Motor neuron (in vitro differentiated cells): ENCODE measurements at regions not wholly inside any gene's neighbourhood (a gene's known extent, or its start where the extent isn't known, plus 50 kb on each side); places are given as distances from the start of the nearest gene placed in this dataset.
A peak's percentile ranks its signal among the peaks of the same experiment; 100 is the strongest.
"Not testable (repeated sequence)": the region's sequence is repeated elsewhere in the genome, so short reads cannot be mapped to it uniquely, and the experiment has no call there.

Experiments
- ATAC-seq, 8 experiments: fragments of 200-7000 bp; cut with Tn5 transposase; replicated peaks in 6 of 8; 2 replicates each; pipeline ENCODE4 v1.8.0; 2021; ENCODE audit warnings: mild to moderate bottlenecking in 8 of 8, moderate library complexity in 8 of 8
- H3K27ac ChIP-seq, 2 donors: fragments of 250-450 bp; sonication (Bioruptor Pico); 2 replicates each; pipeline ENCODE4 v1.9.0; 2021; ENCODE audit warnings: antibody characterized with exemption in 2 of 2, mild to moderate bottlenecking in 2 of 2, moderate library complexity in 1 of 2
- H3K4me1 ChIP-seq, 2 donors: fragments of 250-450 bp; sonication (Bioruptor Pico); replicated peaks in 1 of 2; 2 replicates each; pipeline ENCODE4 v1.6.1; 2021; ENCODE audit warnings: antibody characterized with exemption in 2 of 2, mild to moderate bottlenecking in 2 of 2, moderate library complexity in 1 of 2
- H3K4me3 ChIP-seq, 5 donors: fragments of 250-450 bp; sonication (Bioruptor Pico); 2 replicates each; pipeline ENCODE4 v1.9.0; 2021; ENCODE audit warnings: antibody characterized with exemption in 5 of 5, mild to moderate bottlenecking in 5 of 5, moderate library complexity in 4 of 5
- WGBS, 10 experiments: fragments of 450-650 bp; shearing (Covaris generic); methylation state at CpG; one replicate each; pipeline ENCODE4 v1.0.0; 2022; 5-methylcytosine and 5-hydroxymethylcytosine counted together
- in situ Hi-C, 9 experiments: fragments of 400-800 bp; cut with MboI; loops; one replicate each; pipeline ENCODE4 v1.15.0; 2021; ENCODE audit warnings: low sequenced_read_pairs in 9 of 9, low pct_unique_long_range_greater_than_20kb in 2 of 9; ENCODE audit not compliant: unreplicated experiment in 9 of 9

DNA sequence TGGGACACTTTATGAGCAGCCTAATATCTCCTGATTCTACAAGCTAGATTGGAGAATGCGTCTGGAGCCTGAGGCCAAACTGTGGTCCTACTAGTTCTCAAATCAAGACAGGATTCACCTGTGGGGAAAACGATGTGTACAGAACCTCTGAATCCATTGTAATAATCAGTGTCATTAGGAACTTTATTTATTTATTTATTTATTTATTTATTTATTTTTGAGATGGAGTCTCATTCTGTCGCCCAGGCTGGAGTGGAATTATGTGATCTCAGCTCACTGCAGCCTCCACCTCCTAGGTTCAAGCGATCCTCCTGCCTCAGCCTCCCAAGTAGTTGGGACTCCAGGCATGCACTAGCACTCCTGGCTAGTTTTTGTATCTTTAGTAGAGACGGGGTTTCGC, 52.6 kb upstream of the KIF26B start:
- H3K4me3 ChIP-seq, H3K4me1 ChIP-seq, in situ Hi-C loops, ATAC-seq, H3K27ac ChIP-seq: not testable (repeated sequence)
- WGBS, 10 experiments, result 27 to 100% (median 75%) methylated on average over 1 to 4 of the region's 6 CpGs; no CpG with 5 or more reads in 3 of the 10 experiments

DNA sequence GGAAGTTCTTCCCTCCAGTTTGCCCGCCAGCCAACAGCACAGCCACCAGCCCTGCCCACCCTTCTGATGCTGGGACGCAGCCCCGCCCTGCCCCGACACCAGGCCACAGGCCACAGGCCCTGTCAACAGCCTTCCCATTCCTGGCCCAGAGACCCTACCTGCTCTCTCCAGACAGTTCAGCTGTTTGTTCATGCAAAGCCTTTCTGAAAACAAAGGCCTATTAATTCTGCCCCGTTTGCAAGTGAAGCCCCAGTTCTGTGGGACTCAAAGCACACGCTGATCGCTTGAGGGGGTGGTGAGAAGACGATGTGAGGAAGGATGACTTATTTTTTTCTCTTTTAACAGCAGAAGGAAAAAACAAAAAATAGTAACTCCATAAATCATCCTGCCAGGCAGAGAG, 55.4 kb upstream of the KIF26B start:
- Histone ChIP-seq H3K27ac (no peak overlapping the region), H3K4me3 (no peak overlapping the region), H3K4me1 (no peaks in the 10 kb centered on the region)
- no peak for ATAC-seq
- 20 to 100% (median 76%) methylated on average over 1 to 8 of the region's 8 CpGs; no CpG with 5 or more reads in 1 of the 10 experiments for WGBS, 10 experiments
- in situ Hi-C loops, result no loop called here

DNA sequence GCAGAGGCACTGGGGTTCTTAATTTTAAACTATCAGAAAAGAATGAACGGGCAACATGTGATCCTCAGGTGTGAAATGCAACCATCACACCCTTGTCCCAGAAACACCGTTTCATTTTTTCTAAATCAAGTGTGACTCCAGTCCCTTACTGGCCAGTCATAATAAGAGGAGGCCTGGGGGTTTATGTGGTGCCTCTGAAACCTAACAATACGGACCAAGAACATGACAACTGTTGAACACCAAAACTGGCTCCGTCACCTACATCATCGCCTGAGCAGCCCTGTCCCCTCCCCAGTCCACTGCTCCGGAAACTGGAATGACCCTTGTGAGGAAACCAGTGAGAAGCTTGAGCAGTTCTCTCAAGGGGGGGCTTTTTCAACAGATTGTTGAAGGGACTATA, 55.9 kb upstream of the KIF26B start:
- H3K4me1 ChIP-seq, result no peaks in the 10 kb centered on the region
- 40 to 100% (median 90%) methylated on average over 1 to 6 of the region's 6 CpGs; no CpG with 5 or more reads in 2 of the 10 experiments for WGBS, 10 experiments
- H3K4me3 ChIP-seq, result no peak overlapping the region
- in situ Hi-C loops, result no loop called here
- H3K27ac ChIP-seq, result no peak overlapping the region
- ATAC-seq, result no peak

DNA sequence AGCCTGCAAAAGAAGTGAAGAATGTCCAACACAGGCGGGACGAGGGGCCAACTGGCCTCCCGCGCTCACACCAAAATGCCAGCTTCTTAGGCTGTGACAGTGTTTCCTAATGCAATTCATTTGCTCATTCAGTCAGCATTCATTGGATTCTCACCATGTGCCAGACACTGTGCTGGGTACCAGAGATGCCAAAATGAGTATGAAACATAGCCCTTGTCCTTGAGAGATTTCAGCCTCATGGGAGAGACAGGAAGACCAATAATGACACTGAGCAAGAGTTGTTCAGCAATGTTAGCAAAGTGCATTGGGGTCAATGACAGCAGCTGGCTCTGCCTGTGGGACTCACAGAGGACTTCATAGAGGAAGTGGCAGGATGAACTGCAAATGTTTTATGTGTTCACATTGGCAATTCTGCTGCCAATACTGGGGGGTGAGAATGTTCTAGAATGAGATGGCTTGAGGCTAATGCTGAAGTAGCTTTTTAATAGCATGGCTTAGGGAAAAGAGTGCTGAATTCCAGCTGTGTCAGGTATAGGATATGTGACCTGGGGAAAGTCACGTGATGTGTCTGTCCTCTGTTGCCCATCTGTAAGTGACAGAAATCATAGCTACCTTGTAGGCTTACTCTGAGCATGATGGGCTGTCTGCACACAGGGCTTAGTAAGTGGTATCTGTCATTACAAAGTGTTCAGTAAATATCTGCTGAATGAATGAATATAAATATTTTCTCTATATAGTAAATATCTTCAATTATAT, 58.3 kb upstream of the KIF26B start:
- peaks cover 0 to 2% of the 10 kb centered on the region in 2 donors for H3K4me1 ChIP-seq
- H3K4me3 ChIP-seq, result no peak overlapping the region
- WGBS, 10 experiments, result 81 to 100% (median 94%) methylated on average over 2 to 5 of the region's 5 CpGs; no CpG with 5 or more reads in 2 of the 10 experiments
- in situ Hi-C loops, result no loop called here
- no peak overlapping the region for H3K27ac ChIP-seq
- ATAC-seq, result no peak

DNA sequence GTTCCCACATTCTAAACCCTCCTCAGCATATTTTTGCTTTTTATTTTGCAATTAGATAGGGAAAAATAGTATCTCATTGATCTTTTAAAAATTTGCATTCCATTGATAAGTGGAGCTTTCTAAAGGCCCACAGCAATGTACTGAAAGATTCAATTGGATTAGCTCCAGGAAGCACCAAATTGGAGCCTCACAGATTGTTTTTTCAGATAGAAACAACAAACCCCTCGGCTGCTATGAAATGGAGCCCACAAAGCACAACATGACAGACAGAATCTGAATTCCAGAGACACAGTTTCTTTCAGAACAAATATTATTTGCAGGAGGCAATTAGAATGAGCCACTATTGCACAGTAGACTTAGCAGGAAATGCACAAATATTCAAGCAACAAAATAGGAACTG, 58.9 kb upstream of the KIF26B start:
- in situ Hi-C loops, result no loop called here
- no peak overlapping the region for H3K4me3 ChIP-seq
- H3K27ac ChIP-seq, result no peak overlapping the region
- WGBS, 10 experiments, result 14 to 100% (median 78%) methylated on average over 1 of the region's 1 CpG
- peaks cover 0 to 2% of the 10 kb centered on the region in 2 donors for H3K4me1 ChIP-seq
- no peak for ATAC-seq

DNA sequence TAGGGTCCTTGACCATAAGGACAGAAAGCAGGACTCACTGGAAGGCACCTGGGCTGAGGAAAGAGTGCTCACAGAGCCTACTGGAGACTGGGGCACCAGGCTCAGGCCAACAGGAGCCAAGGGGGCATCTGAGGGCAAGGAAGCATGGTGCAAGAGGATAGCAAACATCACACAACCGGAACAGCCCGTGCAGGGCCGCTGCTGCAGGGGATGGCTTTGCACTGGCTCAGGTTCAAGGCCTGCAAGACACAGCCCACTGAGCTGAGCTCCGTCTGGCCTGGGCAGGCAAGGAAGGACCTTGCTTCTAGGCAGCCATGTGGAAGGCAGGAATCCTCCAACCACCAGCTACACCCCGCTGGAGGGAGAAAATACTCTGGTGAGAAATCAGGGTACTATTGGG, 59.8 kb upstream of the KIF26B start:
- Histone ChIP-seq H3K4me1 (peaks cover 0 to 2% of the 10 kb centered on the region in 2 donors), H3K4me3 (no peak overlapping the region), H3K27ac (no peak overlapping the region)
- no peak for ATAC-seq
- WGBS, 10 experiments, result 40 to 100% (median 80%) methylated on average over 1 to 5 of the region's 5 CpGs; no CpG with 5 or more reads in 3 of the 10 experiments
- in situ Hi-C loops, result no loop called here

DNA sequence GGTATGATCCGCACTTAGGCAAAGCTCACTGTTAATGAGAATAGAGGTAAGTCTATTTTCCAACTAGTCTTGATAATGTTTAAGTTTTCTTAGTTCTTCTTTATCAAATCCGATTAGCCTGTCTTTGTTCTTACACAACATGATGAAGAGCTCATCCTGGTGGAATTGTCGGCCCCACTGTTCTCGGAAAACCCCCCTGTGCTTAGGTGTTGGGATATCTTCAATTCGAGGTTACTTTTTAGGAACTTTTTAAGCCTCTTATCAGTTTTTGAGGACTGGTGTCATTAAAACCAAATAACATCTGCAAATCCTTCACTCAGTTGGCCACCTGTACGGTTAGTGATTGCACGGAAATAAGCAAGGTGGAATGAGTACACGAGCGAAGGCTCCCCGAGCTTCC, 60.7 kb upstream of the KIF26B start:
- ATAC-seq, result no peak
- Histone ChIP-seq H3K27ac (no peak overlapping the region), H3K4me1 (peaks cover 0 to 2% of the 10 kb centered on the region in 2 donors), H3K4me3 (no peak overlapping the region)
- WGBS, 10 experiments, result 74 to 100% (median 89%) methylated on average over 1 to 10 of the region's 10 CpGs; no CpG with 5 or more reads in 2 of the 10 experiments
- in situ Hi-C loops, result no loop called here

DNA sequence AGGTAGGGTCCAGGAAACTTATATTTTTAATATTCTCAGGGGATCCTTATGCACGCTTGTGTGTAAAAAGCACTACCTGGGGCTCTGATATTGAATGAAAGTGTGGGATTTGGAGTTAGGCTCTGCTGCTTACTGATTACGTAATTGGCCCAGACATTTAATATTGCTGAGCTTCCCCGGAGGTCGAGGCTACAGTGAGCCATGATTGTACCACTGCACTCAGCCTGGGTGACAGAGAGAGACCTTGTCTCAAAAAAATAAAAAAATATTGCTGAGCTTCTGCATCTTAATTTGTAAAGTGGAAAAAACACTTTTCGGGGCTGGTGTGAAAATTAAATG, 62.2 kb upstream of the KIF26B start:
- H3K27ac ChIP-seq, result no peak overlapping the region
- no peak for ATAC-seq
- in situ Hi-C loops, result no loop called here
- WGBS, 10 experiments, result 35 to 98% (median 88%) methylated on average over 1 to 5 of the region's 5 CpGs
- no peak overlapping the region for H3K4me3 ChIP-seq
- peaks cover 0 to 2% of the 10 kb centered on the region in 2 donors for H3K4me1 ChIP-seq

DNA sequence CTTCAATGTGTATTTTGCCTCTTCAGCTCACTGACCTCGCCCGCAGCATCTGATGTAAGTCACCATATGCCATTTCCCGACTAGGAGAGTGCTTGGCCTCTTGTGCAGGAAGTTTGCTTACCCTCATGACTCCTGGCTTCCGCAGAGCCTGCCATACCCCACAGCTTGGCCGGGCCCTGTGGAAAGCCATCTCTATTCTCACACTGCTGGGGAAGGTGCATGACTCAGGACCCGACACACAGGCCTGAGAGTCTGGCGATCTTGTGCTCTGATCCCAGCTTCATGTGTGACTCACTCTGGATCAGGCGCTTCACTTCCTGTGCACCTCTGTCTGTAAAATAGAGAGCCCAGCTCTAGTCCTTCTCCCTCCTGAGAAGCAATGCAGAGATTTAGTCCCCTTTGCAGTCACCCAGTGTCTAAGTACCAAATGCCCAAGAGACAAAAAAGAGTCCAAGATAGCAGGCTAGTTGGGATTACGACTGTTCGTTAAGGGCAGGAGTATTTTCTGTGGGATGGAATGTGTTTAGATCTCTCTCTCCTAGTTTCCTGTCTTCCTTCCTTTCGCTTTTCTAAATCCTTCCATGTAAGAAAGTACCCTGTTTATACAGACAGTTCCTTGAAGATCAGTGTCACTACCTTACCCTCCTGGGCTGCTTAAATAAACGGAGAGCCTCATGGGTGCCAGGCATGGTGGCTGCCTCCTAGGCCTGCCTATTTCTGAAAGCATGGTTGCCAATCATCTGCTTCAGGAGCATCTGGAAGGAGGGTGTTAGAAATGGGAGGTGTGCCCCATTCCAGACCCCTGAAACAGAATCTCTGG, 62.8 kb upstream of the KIF26B start:
- H3K4me1 ChIP-seq, result peaks cover 0 to 2% of the 10 kb centered on the region in 2 donors
- no peak overlapping the region for H3K4me3 ChIP-seq
- H3K27ac ChIP-seq, result no peak overlapping the region
- WGBS, 10 experiments, result 24 to 100% (median 79%) methylated on average over 1 to 11 of the region's 12 CpGs
- in situ Hi-C loops, result no loop called here
- peak; percentile 60 to 99 (median 98) for ATAC-seq

DNA sequence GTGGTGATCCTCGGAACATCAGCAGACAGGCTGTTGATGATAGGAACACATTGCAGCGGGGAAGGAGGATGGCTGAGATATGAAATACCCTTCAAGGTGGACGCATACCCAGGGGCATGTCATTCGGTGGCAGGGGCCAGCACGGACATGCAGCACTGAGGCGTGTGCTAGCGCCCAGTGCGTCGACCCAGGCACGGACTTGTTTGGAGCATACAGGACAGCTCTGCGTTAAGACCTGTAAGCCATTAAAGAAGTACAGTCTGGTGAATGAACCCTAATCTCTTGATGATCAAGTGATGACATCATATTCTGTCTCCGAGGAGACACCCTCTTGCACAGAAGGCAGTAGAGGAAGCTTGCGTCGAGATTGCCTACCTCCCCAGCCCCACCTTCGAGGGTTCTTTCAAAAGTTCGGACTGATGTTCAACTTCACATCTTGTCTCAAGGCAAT, 63.6 kb upstream of the KIF26B start:
- 79 to 98% (median 93%) methylated on average over 2 to 12 of the region's 16 CpGs; no CpG with 5 or more reads in 2 of the 10 experiments for WGBS, 10 experiments
- no peak overlapping the region for H3K4me3 ChIP-seq
- H3K4me1 ChIP-seq, result peaks cover 0 to 2% of the 10 kb centered on the region in 2 donors
- in situ Hi-C loops, result no loop called here
- peak in 3 of 8 experiments; percentile 13 to 28 (median 27) for ATAC-seq
- H3K27ac ChIP-seq, result no peak overlapping the region

DNA sequence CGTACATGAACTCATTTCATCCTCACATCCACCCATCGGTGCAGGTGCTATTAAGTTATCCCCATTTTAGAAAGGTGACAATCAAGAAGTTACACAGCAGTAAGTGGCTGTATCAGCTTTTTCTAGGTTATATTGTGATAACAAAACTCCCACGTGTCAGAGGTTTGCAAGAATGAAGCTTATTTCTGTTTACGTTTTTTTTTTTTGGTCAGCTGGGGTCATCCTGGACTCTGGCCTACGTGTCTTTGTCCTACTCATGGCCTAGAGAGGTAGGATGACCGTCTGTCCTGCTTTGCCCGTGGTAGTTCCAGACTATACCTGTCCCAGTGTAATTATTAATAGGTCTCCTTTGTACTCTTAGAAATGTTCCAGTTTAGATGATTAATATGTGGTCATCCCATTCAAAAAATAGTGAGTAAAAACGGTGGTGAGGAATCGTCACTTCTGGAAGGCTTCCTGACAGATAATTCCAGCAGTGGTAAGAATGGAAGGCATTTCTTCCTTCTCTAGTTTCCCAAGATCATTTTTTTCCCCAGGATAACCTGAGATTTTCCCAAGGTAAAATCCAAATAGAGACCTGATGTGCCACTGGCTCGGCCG, 64.2 kb upstream of the KIF26B start:
- H3K4me1 ChIP-seq, result peaks cover 0 to 2% of the 10 kb centered on the region in 2 donors
- in situ Hi-C loops, result no loop called here
- no peak overlapping the region for H3K27ac ChIP-seq
- no peak for ATAC-seq
- H3K4me3 ChIP-seq, result no peak overlapping the region
- 70 to 100% (median 88%) methylated on average over 1 to 11 of the region's 11 CpGs for WGBS, 10 experiments

DNA sequence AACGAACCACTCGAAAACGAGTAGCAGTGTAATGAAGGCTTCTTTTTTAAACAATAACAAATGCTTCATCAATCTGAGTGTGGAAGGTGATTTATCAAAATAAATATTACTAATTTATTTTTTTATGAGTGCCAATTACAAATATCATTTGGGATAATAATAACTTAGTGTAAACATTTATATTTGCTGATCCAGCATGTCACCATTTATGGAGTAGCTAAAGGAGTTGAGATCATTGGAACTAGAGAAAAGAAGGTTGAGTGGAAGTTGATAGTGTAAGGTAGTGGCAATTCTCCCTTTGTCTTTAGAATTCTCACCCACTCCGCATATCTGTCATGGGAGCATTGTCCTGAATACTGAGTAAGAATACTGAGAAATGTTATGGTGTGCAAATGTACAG, 67.1 kb upstream of the KIF26B start:
- Histone ChIP-seq H3K4me1 (peaks cover 0 to 1% of the 10 kb centered on the region in 2 donors), H3K27ac (no peak overlapping the region), H3K4me3 (no peak overlapping the region)
- 74 to 100% (median 91%) methylated on average over 1 to 4 of the region's 4 CpGs for WGBS, 10 experiments
- in situ Hi-C loops, result no loop called here
- no peak for ATAC-seq

DNA sequence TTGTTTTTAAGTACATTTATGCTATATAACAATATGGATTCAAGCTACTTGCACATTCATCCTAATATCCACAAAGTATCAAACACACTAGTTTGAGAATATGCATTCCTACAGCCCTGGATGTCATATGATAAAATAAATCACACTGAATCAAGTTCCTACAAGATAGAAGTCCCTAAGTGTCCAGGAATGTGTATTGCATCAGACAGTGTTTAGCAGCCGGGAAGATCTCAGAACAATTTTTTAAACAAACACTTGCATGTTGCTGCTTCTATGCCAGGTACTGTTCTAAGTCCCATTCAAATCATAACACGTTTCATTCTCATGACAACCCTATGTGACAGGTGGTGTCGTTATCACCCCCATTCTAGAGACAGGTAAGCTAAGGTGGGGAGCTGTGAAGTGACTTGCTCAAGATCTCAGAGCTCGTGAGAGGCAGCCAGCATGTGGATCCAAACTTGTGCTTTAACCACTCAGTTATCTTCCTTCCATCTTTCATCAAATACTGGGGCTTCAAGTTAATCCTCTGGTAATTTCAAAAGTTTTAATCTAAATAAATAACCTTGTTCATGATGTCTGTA, 68.3 kb upstream of the KIF26B start:
- no peak overlapping the region for H3K27ac ChIP-seq
- H3K4me3 ChIP-seq, result no peak overlapping the region
- no peaks in the 10 kb centered on the region for H3K4me1 ChIP-seq
- no peak for ATAC-seq
- WGBS, 10 experiments, result 37 to 100% (median 80%) methylated on average over 1 to 4 of the region's 4 CpGs; no CpG with 5 or more reads in 1 of the 10 experiments
- in situ Hi-C loops, result no loop called here
